Prostate gland (tissue), 2 donors: ENCODE measurements at regions not wholly inside any gene's neighbourhood (a gene's known extent, or its start where the extent isn't known, plus 50 kb on each side); places are given as distances from the start of the nearest gene placed in this dataset.

Experiments used
- CTCF ChIP-seq, 4 experiments: fragments of 200-600 bp in 2 of 4; fragments of 450-650 bp in 2 of 4; sonication (generic) in 2 of 4; IDR thresholded peaks; 1 replicate in 3 of 4; 2 replicates in 1 of 4; pipeline ENCODE4 v1.5.1; 2016 to 2019; ENCODE audit warnings: antibody characterized with exemption in 4 of 4, mild to moderate bottlenecking in 2 of 4, moderate library complexity in 2 of 4
- POLR2AphosphoS5 ChIP-seq: sonication (generic); formaldehyde crosslinking; IDR thresholded peaks from one replicate; pipeline ENCODE4 v1.6.1; 2017; ENCODE audit warnings: antibody characterized with exemption

GRCh38 chr9:1957856-1958255, 57.3 kb upstream of the SMARCA2 start:
- no peak for TF ChIP-seq CTCF (IDR thresholded peaks at IDR 0.05)
- TF ChIP-seq POLR2AphosphoS5, result no peak
